Epithelial cell of proximal tubule (primary cell): ENCODE measurements at regions not wholly inside any gene's neighbourhood (a gene's known extent, or its start where the extent isn't known, plus 50 kb on each side); places are given as distances from the start of the nearest gene placed in this dataset.

Experiments
- DNase-seq: peaks from one replicate; pipeline ENCODE4 v3.0.0-alpha.2; 2011; ENCODE audit warnings: low read depth
- H3K4me3 ChIP-seq: 2 replicates; pipeline ENCODE4 v1.5.1; 2011; ENCODE audit warnings: low read depth, mild to moderate bottlenecking, low read length
- TF ChIP-seq, protein P1 (sequence below): conservative IDR thresholded peaks from 2 replicates; pipeline ENCODE4 v1.5.1; 2012; ENCODE audit warnings: low read depth, mild to moderate bottlenecking, low read length

- DNase-seq, result no peak
- no peak overlapping the region for H3K4me3 ChIP-seq
- TF ChIP-seq, protein P1, sequence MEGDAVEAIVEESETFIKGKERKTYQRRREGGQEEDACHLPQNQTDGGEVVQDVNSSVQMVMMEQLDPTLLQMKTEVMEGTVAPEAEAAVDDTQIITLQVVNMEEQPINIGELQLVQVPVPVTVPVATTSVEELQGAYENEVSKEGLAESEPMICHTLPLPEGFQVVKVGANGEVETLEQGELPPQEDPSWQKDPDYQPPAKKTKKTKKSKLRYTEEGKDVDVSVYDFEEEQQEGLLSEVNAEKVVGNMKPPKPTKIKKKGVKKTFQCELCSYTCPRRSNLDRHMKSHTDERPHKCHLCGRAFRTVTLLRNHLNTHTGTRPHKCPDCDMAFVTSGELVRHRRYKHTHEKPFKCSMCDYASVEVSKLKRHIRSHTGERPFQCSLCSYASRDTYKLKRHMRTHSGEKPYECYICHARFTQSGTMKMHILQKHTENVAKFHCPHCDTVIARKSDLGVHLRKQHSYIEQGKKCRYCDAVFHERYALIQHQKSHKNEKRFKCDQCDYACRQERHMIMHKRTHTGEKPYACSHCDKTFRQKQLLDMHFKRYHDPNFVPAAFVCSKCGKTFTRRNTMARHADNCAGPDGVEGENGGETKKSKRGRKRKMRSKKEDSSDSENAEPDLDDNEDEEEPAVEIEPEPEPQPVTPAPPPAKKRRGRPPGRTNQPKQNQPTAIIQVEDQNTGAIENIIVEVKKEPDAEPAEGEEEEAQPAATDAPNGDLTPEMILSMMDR, result no peak
Measured at GRCh38 chr20:58064411-58065010, 163.9 kb downstream of the ANKRD60 start.

- DNase-seq, result no peak
- TF ChIP-seq, protein P1, result no peak
Measured at GRCh38 chr20:58059260-58059544, 169.3 kb downstream of the ANKRD60 start.

DNA sequence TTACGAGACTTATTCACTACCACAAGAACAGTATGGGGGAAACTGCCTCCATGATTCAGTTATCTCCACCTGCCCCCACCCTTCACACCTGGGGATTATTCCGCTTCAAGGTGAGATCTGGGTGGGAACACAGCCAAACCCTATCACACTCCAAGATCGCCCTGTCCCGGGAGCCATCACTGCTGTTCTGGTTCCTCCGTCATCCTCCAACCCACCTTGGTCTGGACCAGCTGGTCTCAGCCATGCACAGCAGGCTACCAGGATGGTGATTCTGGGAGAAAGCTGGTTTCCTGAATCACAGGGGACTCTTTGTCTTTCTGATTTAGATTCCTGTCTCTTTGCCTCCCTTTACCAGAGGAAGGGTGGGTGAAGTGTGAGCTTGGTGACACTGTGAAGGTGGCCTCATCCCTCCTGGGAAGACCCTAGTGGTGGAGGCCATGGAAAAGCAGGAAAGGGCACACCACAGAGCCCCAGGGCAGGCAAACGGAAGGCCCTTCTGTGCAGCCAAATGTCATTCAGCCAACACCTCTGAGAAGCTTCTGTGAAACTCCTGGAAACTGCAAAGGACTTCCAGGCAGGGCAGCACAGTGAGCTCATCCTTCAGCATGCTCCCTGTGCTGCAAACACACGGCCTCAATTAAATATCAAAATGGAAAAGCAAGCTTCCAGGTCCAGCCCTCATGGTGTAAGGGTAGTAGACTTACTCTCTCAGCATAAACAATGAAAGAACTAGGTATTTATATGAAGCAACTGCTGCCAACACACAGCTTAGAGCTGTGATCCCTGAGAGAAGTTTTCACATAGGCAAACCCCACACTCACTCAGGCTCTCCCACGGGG, 169.8 kb downstream of the ANKRD60 start:
- TF ChIP-seq, protein P1, result no peak
- DNase-seq, result no peak
- no peak overlapping the region for H3K4me3 ChIP-seq

More at GRCh38 chr20:58059260-58059544, 169.3 kb downstream of the ANKRD60 start:
- H3K4me3 ChIP-seq, result no peak overlapping the region

DNA sequence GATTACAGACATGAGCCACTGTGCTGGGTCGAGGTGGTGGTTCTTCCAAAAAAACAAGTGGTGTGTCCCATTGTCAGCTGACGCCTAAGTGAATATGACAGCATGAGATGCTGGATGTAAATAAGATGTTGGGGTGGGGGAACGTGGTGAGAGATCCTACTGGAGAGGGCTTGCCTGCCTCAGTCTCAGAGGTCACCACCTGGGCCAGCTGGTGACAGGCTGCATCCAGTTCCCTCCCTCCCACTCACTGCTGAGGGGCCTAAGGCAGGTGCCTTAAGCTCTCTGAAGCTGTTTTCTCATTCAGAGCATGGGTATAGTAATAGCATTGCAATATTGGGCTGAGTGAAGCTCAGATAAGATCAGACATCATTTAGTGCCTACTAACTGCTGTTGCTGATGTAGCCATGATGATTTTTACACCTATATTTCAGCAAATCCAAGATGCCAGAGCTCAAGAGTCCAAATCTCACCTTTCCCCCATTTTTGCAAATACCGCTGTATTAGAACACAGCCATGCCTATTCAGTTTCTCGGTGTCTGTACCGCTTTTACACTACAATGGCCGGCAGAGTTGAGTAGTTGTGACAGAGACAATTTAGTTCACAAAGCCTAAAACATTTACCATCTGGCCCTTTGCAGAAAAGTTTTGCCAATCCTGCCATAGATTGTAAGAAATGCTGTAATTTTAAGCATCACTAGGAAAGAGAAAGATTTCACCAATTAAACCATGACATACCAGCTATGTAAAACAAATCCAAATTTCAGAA, 171.3 kb downstream of the ANKRD60 start:
- H3K4me3 ChIP-seq, result no peak overlapping the region
- no peak for DNase-seq
- TF ChIP-seq, protein P1, result no peak

DNA sequence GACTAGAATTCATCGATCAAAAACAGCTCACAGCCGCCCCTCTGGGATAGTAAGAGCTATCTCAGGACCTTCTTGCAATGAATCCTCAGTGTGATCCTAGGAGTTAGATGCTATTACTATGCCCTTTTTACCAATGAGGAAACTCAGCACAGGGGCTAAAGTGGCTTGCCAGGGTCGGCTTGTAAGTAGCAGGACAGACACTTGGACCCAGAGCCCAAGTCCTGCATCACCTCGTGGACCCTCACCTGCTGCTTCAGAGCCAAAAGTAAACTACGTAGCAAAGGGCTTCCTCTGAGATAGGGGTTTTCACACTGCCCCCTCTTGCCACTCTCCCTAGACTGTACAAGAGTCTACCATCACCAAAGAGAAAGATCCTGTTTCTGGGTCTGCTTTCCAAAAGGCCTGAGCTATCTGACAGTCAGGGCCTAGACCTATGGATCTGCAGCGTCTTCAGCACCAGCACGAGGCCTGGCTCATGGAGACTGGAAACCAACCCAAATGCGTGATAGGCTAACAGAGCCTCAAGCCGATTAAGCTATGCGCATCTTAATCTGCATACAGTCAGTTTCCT, 172.3 kb downstream of the ANKRD60 start:
- DNase-seq, result no peak
- TF ChIP-seq, protein P1, result no peak
- no peak overlapping the region for H3K4me3 ChIP-seq

GRCh38 chr20:58054780-58055373, 173.6 kb downstream of the ANKRD60 start:
- DNase-seq, result no peak

More at GRCh38 chr20:58054780-58055373, 173.6 kb downstream of the ANKRD60 start:
- no peak overlapping the region for H3K4me3 ChIP-seq
- TF ChIP-seq, protein P1, result no peak
